IMR-90 (cell line): ENCODE measurements at regions not wholly inside any gene's neighbourhood (a gene's known extent, or its start where the extent isn't known, plus 50 kb on each side); places are given as distances from the start of the nearest gene placed in this dataset.

ENCODE experiments used
- POLR2A ChIP-seq: IDR thresholded peaks from 2 replicates; pipeline ENCODE4 v1.6.1; 2012; ENCODE audit warnings: mild to moderate bottlenecking, low read depth, low read length
- SMC3 ChIP-seq: fragments of 150-350 bp; IDR thresholded peaks from 2 replicates; pipeline ENCODE4 v1.6.1; 2016; ENCODE audit warnings: low read depth, mild to moderate bottlenecking, antibody characterized with exemption, low read length, moderate library complexity

DNA sequence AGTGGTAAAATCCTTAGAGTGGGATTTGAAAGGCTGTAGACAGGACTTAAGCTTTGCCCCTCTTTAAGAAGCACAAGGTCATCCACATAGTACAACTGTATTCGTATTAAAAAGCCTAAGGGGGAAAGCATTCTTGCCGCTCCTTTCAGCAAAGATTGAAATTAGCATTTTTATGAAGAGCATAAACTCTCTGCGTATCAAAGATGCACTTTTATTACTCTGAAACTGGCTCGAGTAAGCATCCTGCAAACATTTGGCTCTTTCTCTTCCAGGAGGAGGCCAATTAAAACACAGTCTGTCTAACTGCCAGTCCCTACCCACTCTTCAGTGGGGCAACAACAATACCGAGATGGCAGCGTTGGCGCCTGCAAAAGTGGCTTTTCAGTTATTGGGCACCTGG, 192.5 kb upstream of the TPRG1 start:
- TF ChIP-seq SMC3 (no peak), POLR2A (no peak)
